ENCODE measurements at regions not wholly inside any gene's neighbourhood (a gene's known extent, or its start where the extent isn't known, plus 50 kb on each side); places are given as distances from the start of the nearest gene placed in this dataset.

- TF ChIP-seq CTCF (IDR thresholded peaks at IDR 0.05) (no peak), POLR2A (IDR thresholded peaks at IDR 0.05) (no peak)
These were observed 818.9 kb downstream of the KCNT2 start for GRCh38 chr1:195789321-195789720.

All from thyroid gland (tissue), 4 donors.